Testis (tissue), 2 donors: ENCODE measurements at regions not wholly inside any gene's neighbourhood (a gene's known extent, or its start where the extent isn't known, plus 50 kb on each side); places are given as distances from the start of the nearest gene placed in this dataset.

Experiments used
- POLR2A ChIP-seq: fragments of 450-650 bp; IDR thresholded peaks from one replicate; pipeline ENCODE4 v1.6.1; 2017; ENCODE audit warnings: antibody characterized with exemption, mild to moderate bottlenecking, moderate library complexity
- TF ChIP-seq, protein P1 (sequence below), 3 experiments: fragments of 450-650 bp in 2 of 3; fragments of 200-600 bp in 1 of 3; sonication (generic) in 1 of 3; IDR thresholded peaks; one replicate each; pipeline ENCODE4 v1.5.1; 2016 to 2019; ENCODE audit warnings: antibody characterized with exemption in 3 of 3, mild to moderate bottlenecking in 2 of 3, moderate library complexity in 1 of 3

DNA sequence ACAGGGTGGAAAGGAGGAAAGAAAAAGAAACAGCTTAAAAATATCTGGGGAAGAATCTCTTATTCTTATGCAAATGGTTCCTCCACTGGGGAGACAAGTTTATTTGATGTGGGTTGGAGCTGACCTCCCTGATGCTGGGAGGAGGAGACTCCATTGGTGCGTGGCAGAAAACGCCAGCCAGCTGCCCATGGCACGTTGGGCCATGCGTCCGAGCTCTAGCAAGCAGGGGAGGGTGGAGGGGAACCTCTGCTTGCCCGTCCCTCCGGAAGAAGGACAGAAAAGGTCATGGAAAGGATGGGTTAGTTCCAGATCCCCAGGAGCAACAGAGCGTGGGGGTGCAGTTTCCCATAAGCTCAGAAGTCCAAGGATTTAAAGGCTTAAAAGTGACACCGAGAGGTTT is 210.4 kb downstream of the KLHL4 start:
- TF ChIP-seq, protein P1, sequence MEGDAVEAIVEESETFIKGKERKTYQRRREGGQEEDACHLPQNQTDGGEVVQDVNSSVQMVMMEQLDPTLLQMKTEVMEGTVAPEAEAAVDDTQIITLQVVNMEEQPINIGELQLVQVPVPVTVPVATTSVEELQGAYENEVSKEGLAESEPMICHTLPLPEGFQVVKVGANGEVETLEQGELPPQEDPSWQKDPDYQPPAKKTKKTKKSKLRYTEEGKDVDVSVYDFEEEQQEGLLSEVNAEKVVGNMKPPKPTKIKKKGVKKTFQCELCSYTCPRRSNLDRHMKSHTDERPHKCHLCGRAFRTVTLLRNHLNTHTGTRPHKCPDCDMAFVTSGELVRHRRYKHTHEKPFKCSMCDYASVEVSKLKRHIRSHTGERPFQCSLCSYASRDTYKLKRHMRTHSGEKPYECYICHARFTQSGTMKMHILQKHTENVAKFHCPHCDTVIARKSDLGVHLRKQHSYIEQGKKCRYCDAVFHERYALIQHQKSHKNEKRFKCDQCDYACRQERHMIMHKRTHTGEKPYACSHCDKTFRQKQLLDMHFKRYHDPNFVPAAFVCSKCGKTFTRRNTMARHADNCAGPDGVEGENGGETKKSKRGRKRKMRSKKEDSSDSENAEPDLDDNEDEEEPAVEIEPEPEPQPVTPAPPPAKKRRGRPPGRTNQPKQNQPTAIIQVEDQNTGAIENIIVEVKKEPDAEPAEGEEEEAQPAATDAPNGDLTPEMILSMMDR (IDR thresholded peaks at IDR 0.05), result no peak
- TF ChIP-seq POLR2A, result no peak
